Epithelial cell of proximal tubule (primary cell): ENCODE measurements at regions not wholly inside any gene's neighbourhood (a gene's known extent, or its start where the extent isn't known, plus 50 kb on each side); places are given as distances from the start of the nearest gene placed in this dataset.

Experiments
- DNase-seq: peaks from one replicate; pipeline ENCODE4 v3.0.0-alpha.2; 2011; ENCODE audit warnings: low read depth
- H3K4me3 ChIP-seq: 2 replicates; pipeline ENCODE4 v1.5.1; 2011; ENCODE audit warnings: low read depth, mild to moderate bottlenecking, low read length
- CTCF ChIP-seq: conservative IDR thresholded peaks from 2 replicates; pipeline ENCODE4 v1.5.1; 2012; ENCODE audit warnings: low read depth, mild to moderate bottlenecking, low read length

- TF ChIP-seq CTCF, result no peak
- H3K4me3 ChIP-seq, result no peak overlapping the region
- no peak for DNase-seq
These were observed 63.9 kb upstream of the CDYL start for GRCh38 chr6:4712291-4712690.

- no peak for DNase-seq
- TF ChIP-seq CTCF, result no peak
These were observed 69.2 kb upstream of the CDYL start for GRCh38 chr6:4707011-4707410.

GRCh38 chr6:4705809-4706208, 70.4 kb upstream of the CDYL start:
- no peak for TF ChIP-seq CTCF
- no peak for DNase-seq
- no peak overlapping the region for H3K4me3 ChIP-seq

More at GRCh38 chr6:4707011-4707410, 69.2 kb upstream of the CDYL start:
- no peak overlapping the region for H3K4me3 ChIP-seq

- TF ChIP-seq CTCF, result no peak
- no peak overlapping the region for H3K4me3 ChIP-seq
- no peak for DNase-seq
These were observed 72.8 kb upstream of the CDYL start for GRCh38 chr6:4703382-4703781.

GRCh38 chr6:4698901-4699659, 77.1 kb upstream of the CDYL start:
- TF ChIP-seq CTCF, result no peak
- no peak for DNase-seq
- H3K4me3 ChIP-seq, result no peak overlapping the region

GRCh38 chr6:4693173-4693970, 82.8 kb upstream of the CDYL start:
- DNase-seq, result no peak
- no peak overlapping the region for H3K4me3 ChIP-seq
- TF ChIP-seq CTCF, result no peak
